Esophagus muscularis mucosa (tissue), 4 donors: ENCODE measurements at regions not wholly inside any gene's neighbourhood (a gene's known extent, or its start where the extent isn't known, plus 50 kb on each side); places are given as distances from the start of the nearest gene placed in this dataset.
"Not testable (repeated sequence)": the region's sequence is repeated elsewhere in the genome, so short reads cannot be mapped to it uniquely, and the experiment has no call there.

ENCODE experiments used
- DNase-seq: peaks from one replicate; pipeline ENCODE4 v3.0.0-alpha.2; 2017; ENCODE audit errors: extremely low spot score
- H3K27ac ChIP-seq, 4 donors: fragments of 200-600 bp; sonication (generic); replicated peaks in 1 of 4; 1 replicate in 3 of 4; 2 replicates in 1 of 4; pipeline ENCODE4 v1.5.1; 2016 to 2019; ENCODE audit warnings: mild to moderate bottlenecking in 1 of 4
- H3K27me3 ChIP-seq, 4 donors: fragments of 200-600 bp; sonication (generic); one replicate each; pipeline versions ENCODE4 v1.5.1 to v1.6.0; 2016 to 2019
- H3K36me3 ChIP-seq, 4 donors: fragments of 200-600 bp; sonication (generic); one replicate each; pipeline ENCODE4 v1.5.1; 2016 to 2019
- H3K4me1 ChIP-seq, 4 donors: fragments of 200-600 bp; sonication (generic); one replicate each; pipeline ENCODE4 v1.5.1; 2016 to 2019
- H3K4me3 ChIP-seq, 4 donors: fragments of 200-600 bp; sonication (generic); 1 replicate in 2 of 4; 2 replicates in 2 of 4; pipeline ENCODE4 v1.5.1; 2016 to 2019; ENCODE audit warnings: mild to moderate bottlenecking in 4 of 4, moderate library complexity in 1 of 4
- H3K9me3 ChIP-seq, 4 donors: fragments of 200-600 bp; sonication (generic); 1 replicate in 3 of 4; 2 replicates in 1 of 4; pipeline ENCODE4 v1.5.1; 2016 to 2019
- EP300 ChIP-seq: sonication (generic); formaldehyde crosslinking; IDR thresholded peaks from one replicate; pipeline ENCODE4 v1.6.1; 2017; ENCODE audit warnings: antibody characterized with exemption
- POLR2A ChIP-seq: fragments of 450-650 bp; IDR thresholded peaks from one replicate; pipeline ENCODE4 v1.6.1; 2017; ENCODE audit warnings: antibody characterized with exemption, moderate library complexity, mild to moderate bottlenecking, low read depth
- POLR2AphosphoS5 ChIP-seq, 2 donors: sonication (generic); formaldehyde crosslinking; IDR thresholded peaks; one replicate each; pipeline ENCODE4 v1.6.1; 2017; ENCODE audit warnings: antibody characterized with exemption in 2 of 2
- WGBS: methylation state at CpG from one replicate; pipeline ENCODE4 v1.1.5; 2018; 5-methylcytosine and 5-hydroxymethylcytosine counted together
- intact Hi-C: fragments of 100-400 bp; cut with DNase I; formaldehyde crosslinking; loops from one replicate; pipeline ENCODE4 v1.15.1; 2023
- TF ChIP-seq, protein P1 (sequence below), 3 experiments: fragments of 200-600 bp in 2 of 3; fragments of 450-650 bp in 1 of 3; sonication (generic) in 2 of 3; IDR thresholded peaks; one replicate each; pipeline ENCODE4 v1.5.1; 2017 to 2019; ENCODE audit warnings: antibody characterized with exemption in 3 of 3, mild to moderate bottlenecking in 2 of 3, moderate library complexity in 1 of 3

GRCh38 chr10:62491597-62491996 lies 117.4 kb downstream of the ZNF365 start:
- Histone ChIP-seq H3K4me1 (peaks cover 0 to 3% (median 0%) of the 10 kb centered on the region in 4 donors), H3K27me3 (no peaks in the 10 kb centered on the region), H3K27ac (no peak overlapping the region), H3K9me3 (no peaks in the 10 kb centered on the region), H3K4me3 (no peak overlapping the region), H3K36me3 (no peaks in the 10 kb centered on the region)
- no peak for DNase-seq
- intact Hi-C loops, result no loop called here
- TF ChIP-seq POLR2AphosphoS5 (IDR thresholded peaks at IDR 0.05), result no peak

DNA sequence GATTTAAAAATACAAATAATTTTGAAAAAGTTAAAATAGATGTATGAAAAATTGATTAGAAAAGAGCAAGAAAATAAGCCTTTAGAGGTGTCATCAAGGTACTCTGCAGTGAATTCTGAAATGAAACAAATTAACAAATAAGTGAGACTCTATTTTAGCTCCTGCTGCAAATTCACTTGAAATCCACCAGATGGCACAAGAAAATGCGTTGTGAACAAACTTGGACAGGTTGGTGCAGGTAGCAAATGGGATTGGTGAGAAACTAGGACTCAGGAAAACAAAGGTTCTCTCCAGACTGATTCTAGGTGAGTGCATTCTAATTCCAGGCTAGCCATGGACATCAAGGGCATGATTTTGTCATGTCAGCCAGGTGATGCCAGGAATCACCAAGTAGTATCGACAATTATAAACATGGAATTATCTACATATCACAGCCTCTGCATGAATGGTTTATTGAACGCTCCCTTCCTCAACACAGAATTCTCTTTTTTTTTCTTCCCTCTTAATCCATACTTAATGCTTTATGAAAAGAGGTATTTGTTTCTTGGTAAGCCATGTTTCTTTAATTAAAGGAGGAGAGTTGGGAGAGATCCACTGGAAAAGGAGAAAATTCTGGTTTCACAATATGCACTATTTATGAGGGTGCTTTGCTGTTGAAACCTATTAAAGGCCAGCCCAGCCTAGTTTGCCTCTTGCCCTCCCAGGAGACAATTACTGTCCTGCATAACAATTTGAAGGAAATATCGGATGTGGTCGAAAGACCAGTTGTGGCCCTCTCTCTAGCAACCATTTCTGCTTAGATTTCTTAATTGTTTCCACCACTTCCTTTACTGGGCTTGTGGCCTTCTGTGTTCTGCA lies 118.1 kb downstream of the ZNF365 start:
- peaks cover 0 to 3% (median 0%) of the 10 kb centered on the region in 4 donors for H3K4me1 ChIP-seq
- H3K4me3 ChIP-seq, result no peak overlapping the region
- WGBS, result 66% methylated on average over 5 of the region's 5 CpGs
- intact Hi-C loops, result no loop called here
- DNase-seq, result peak; percentile 24
- TF ChIP-seq POLR2AphosphoS5 (IDR thresholded peaks at IDR 0.05) (no peak), EP300 (no peak)
- TF ChIP-seq, protein P1, sequence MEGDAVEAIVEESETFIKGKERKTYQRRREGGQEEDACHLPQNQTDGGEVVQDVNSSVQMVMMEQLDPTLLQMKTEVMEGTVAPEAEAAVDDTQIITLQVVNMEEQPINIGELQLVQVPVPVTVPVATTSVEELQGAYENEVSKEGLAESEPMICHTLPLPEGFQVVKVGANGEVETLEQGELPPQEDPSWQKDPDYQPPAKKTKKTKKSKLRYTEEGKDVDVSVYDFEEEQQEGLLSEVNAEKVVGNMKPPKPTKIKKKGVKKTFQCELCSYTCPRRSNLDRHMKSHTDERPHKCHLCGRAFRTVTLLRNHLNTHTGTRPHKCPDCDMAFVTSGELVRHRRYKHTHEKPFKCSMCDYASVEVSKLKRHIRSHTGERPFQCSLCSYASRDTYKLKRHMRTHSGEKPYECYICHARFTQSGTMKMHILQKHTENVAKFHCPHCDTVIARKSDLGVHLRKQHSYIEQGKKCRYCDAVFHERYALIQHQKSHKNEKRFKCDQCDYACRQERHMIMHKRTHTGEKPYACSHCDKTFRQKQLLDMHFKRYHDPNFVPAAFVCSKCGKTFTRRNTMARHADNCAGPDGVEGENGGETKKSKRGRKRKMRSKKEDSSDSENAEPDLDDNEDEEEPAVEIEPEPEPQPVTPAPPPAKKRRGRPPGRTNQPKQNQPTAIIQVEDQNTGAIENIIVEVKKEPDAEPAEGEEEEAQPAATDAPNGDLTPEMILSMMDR (IDR thresholded peaks at IDR 0.05), result peak; percentile 27 to 45 (median 32)
- H3K27me3 ChIP-seq, result no peaks in the 10 kb centered on the region
- H3K9me3 ChIP-seq, result no peaks in the 10 kb centered on the region
- no peaks in the 10 kb centered on the region for H3K36me3 ChIP-seq
- no peak overlapping the region for H3K27ac ChIP-seq

- Histone ChIP-seq H3K4me3 (no peak overlapping the region), H3K9me3 (no peaks in the 10 kb centered on the region), H3K36me3 (no peaks in the 10 kb centered on the region), H3K27ac (no peak overlapping the region), H3K4me1 (peaks cover 0 to 3% (median 0%) of the 10 kb centered on the region in 4 donors), H3K27me3 (no peaks in the 10 kb centered on the region)
- 61% methylated on average over 3 of the region's 3 CpGs for WGBS
- intact Hi-C loops, result no loop called here
- peak; percentile 88 for DNase-seq
- TF ChIP-seq, protein P1 (IDR thresholded peaks at IDR 0.05), result no peak
- TF ChIP-seq POLR2A (no peak), POLR2AphosphoS5 (IDR thresholded peaks at IDR 0.05) (no peak), EP300 (no peak)
Measured at GRCh38 chr10:62492870-62493180, 118.7 kb downstream of the ZNF365 start.

DNA sequence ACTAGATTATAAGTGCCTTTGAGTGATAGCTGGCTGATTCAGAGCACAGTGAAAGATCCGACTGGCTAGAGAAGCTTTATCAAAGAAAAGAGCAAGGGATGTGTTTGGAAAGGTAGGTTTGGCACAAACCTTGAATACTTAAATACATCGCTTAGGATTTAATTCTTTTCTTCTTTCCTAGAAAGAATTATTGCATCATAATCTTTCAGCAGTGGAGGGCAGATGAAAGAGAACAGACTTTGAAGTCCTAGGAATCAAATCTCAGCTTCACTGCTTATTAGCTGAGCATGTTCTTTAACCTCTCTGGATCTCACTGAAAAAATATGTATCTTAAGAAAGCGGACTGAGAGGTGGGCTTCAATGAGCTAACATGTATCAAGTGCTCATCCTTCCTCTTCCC lies 122.8 kb downstream of the ZNF365 start:
- H3K36me3 ChIP-seq, result no peaks in the 10 kb centered on the region
- no peak overlapping the region for H3K4me3 ChIP-seq
- no peak for DNase-seq
- no peaks in the 10 kb centered on the region for H3K27me3 ChIP-seq
- H3K4me1 ChIP-seq, result peaks cover 0 to 3% (median 0%) of the 10 kb centered on the region in 4 donors
- no peak overlapping the region for H3K27ac ChIP-seq
- WGBS, result 77% methylated on average over 3 of the region's 3 CpGs
- intact Hi-C loops, result no loop called here
- TF ChIP-seq, protein P1 (IDR thresholded peaks at IDR 0.05), result no peak
- TF ChIP-seq POLR2A (no peak), POLR2AphosphoS5 (IDR thresholded peaks at IDR 0.05) (no peak), EP300 (no peak)
- H3K9me3 ChIP-seq, result no peaks in the 10 kb centered on the region

DNA sequence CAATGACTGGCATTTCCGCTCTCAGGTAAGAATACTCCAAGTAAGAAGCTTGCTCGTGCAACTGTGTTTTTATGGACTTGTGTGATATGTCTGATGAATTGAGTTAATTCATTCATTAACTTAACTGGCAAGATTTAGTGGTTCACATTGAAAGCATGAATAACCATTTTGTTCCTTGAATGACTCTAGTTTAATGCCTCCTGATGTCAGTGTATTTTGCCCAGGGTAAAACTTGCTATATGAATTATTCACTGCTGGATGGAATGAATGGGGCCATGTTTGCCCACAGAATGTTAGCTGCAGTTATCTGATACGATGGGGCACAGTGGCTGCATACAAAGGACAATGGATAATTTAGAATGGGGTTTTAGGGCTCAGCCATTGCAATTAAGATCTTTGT lies 124.1 kb downstream of the ZNF365 start:
- Histone ChIP-seq H3K4me1 (no peaks in the 10 kb centered on the region), H3K9me3 (no peaks in the 10 kb centered on the region), H3K4me3 (no peak overlapping the region), H3K27me3 (no peaks in the 10 kb centered on the region), H3K27ac (no peak overlapping the region), H3K36me3 (no peaks in the 10 kb centered on the region)
- intact Hi-C loops, result no loop called here
- no peak for DNase-seq
- TF ChIP-seq POLR2A (no peak), EP300 (no peak), POLR2AphosphoS5 (IDR thresholded peaks at IDR 0.05) (no peak)
- TF ChIP-seq, protein P1 (IDR thresholded peaks at IDR 0.05), result no peak
- 64% methylated on average over 3 of the region's 3 CpGs for WGBS

DNA sequence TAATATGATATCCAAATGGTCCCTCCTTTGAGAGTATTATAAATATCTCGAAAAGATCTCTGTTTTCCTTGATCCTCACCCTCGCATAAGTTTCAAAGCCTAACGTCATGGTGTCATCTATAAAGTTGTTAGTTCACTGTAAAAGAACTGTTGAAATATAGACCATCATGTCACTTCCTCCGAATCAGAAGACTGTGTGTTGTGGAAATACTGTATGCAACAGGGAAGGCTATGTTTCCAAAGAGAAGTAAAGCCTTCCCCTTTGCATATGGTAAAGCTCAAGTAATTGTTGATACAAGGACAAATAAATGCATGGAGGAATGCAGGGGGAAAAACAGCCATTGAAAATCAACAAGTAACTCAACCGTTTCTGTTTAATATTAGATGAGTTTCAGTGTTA lies 125.9 kb downstream of the ZNF365 start:
- H3K4me3 ChIP-seq, H3K27ac ChIP-seq, H3K9me3 ChIP-seq, intact Hi-C loops, H3K4me1 ChIP-seq, H3K27me3 ChIP-seq, H3K36me3 ChIP-seq, DNase-seq: not testable (repeated sequence)
- WGBS, result 64% methylated on average over 1 of the region's 5 CpGs
